SU-DHL-6 (cell line): ENCODE measurements at regions not wholly inside any gene's neighbourhood (a gene's known extent, or its start where the extent isn't known, plus 50 kb on each side); places are given as distances from the start of the nearest gene placed in this dataset.

Experiments used
- EZH2phosphoT487 ChIP-seq: fragments of 200-600 bp; sonication (generic), shearing (Covaris generic); conservative IDR thresholded peaks from 2 replicates; pipeline ENCODE4 v1.6.1; 2018; ENCODE audit warnings: mild to moderate bottlenecking, antibody characterized with exemption, low read length, moderate library complexity, mixed read lengths
- TF ChIP-seq, protein P1 (sequence below): fragments of 200-600 bp; sonication (generic); IDR thresholded peaks from one replicate; pipeline ENCODE4 v1.5.1; 2017; ENCODE audit warnings: antibody characterized with exemption, mild to moderate bottlenecking, low read length, moderate library complexity; ENCODE audit not compliant: insufficient read depth, poor library complexity, severe bottlenecking

- TF ChIP-seq, protein P1, sequence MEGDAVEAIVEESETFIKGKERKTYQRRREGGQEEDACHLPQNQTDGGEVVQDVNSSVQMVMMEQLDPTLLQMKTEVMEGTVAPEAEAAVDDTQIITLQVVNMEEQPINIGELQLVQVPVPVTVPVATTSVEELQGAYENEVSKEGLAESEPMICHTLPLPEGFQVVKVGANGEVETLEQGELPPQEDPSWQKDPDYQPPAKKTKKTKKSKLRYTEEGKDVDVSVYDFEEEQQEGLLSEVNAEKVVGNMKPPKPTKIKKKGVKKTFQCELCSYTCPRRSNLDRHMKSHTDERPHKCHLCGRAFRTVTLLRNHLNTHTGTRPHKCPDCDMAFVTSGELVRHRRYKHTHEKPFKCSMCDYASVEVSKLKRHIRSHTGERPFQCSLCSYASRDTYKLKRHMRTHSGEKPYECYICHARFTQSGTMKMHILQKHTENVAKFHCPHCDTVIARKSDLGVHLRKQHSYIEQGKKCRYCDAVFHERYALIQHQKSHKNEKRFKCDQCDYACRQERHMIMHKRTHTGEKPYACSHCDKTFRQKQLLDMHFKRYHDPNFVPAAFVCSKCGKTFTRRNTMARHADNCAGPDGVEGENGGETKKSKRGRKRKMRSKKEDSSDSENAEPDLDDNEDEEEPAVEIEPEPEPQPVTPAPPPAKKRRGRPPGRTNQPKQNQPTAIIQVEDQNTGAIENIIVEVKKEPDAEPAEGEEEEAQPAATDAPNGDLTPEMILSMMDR = no peak
- no peak for TF ChIP-seq EZH2phosphoT487
Measured at GRCh38 chr15:95323796-95324195, 1006.7 kb upstream of the NR2F2 start.
